K562 (cell line): ENCODE measurements at regions not wholly inside any gene's neighbourhood (a gene's known extent, or its start where the extent isn't known, plus 50 kb on each side); places are given as distances from the start of the nearest gene placed in this dataset.

Source experiments
- ATAC-seq: fragments of 200-7000 bp; cut with Tn5 transposase; 3 replicates; pipeline ENCODE4 v1.9.1; 2020; ENCODE audit warnings: moderate library complexity
- BruUV-seq: library from RNA; stranded (reverse); fragments of 400-500 nt; replicated peaks from 2 replicates; lab custom pipeline; 2021; lab: Mats Ljungman, UMichigan
- CTCF ChIA-PET: fragments of 300-600 bp; formaldehyde crosslinking; extraction: SDS; loops from one replicate; lab custom pipeline; 2021; ENCODE audit warnings: low intra/inter-chr PET ratio; lab: Yijun Ruan, JAX
- POLR2A ChIA-PET: fragments of 300-600, 350-650 bp; sonication (Branson Sonifier 250); formaldehyde crosslinking; extraction: SDS; loops from one replicate; lab custom pipeline; 2021; ENCODE audit warnings: antibody characterized with exemption, inconsistent platforms; lab: Yijun Ruan, JAX
- DNase-seq, 4 experiments: peaks; one replicate each; pipeline versions ENCODE4 v3.0.0 to v3.0.0-alpha.2; 2011 to 2018; ENCODE audit warnings: low spot score in 3 of 4, mixed read lengths in 3 of 4; ENCODE audit errors: extremely low read depth in 1 of 4
- FAIRE-seq: peaks from 2 replicates; lab custom pipeline; 2011; peaks lifted over from hg19 to GRCh38; lab: Jason Lieb, UNC
- H2AFZ ChIP-seq: 2 replicates; pipeline ENCODE4 v1.6.0; 2011; ENCODE audit warnings: low read depth, low read length, control low read depth, inconsistent platforms
- H3K27ac ChIP-seq: fragments of 200-600 bp; 3 replicates; pipeline ENCODE4 v1.8.0; 2011; ENCODE audit warnings: low read depth, mild to moderate bottlenecking, control low read depth, inconsistent platforms, low read length, moderate library complexity, mixed read lengths; ENCODE audit errors: extremely low read depth
- H3K27me3 ChIP-seq, 2 experiments: fragments of 300-600 bp in 1 of 2; 2 replicates in 1 of 2; 3 replicates in 1 of 2; pipeline versions ENCODE4 v1.6.0 to v1.8.0; 2011; ENCODE audit warnings: inconsistent platforms in 2 of 2, low read length in 2 of 2, mild to moderate bottlenecking in 1 of 2, mixed read lengths in 1 of 2, moderate library complexity in 1 of 2; ENCODE audit not compliant: control insufficient read depth in 2 of 2, insufficient read depth in 2 of 2
- H3K36me3 ChIP-seq: fragments of 300-600 bp; 3 replicates; pipeline ENCODE4 v1.8.0; 2011; ENCODE audit warnings: mild to moderate bottlenecking, low read length, inconsistent platforms; ENCODE audit not compliant: control insufficient read depth, insufficient read depth
- H3K4me1 ChIP-seq, 2 experiments: fragments of 200-600 bp in 1 of 2; replicated peaks in 1 of 2; 2 replicates in 1 of 2; 3 replicates in 1 of 2; pipeline versions ENCODE4 v1.5.1 to v1.8.0; 2011; ENCODE audit warnings: inconsistent platforms in 2 of 2, low read length in 2 of 2, mild to moderate bottlenecking in 1 of 2, mixed read lengths in 1 of 2, moderate library complexity in 1 of 2; ENCODE audit not compliant: control insufficient read depth in 2 of 2, insufficient read depth in 2 of 2
- H3K4me2 ChIP-seq: 2 replicates; pipeline ENCODE4 v1.6.1; 2011; ENCODE audit warnings: low read length, control low read depth, inconsistent platforms, mixed read lengths; ENCODE audit not compliant: insufficient read depth
- H3K4me3 ChIP-seq: fragments of 200-600 bp; sonication (generic), shearing (Covaris generic); 2 replicates; pipeline ENCODE4 v1.5.1; 2016; ENCODE audit warnings: control low read depth, inconsistent platforms
- H3K79me2 ChIP-seq: fragments of 200-600 bp; 3 replicates; pipeline ENCODE4 v1.8.0; 2011; ENCODE audit warnings: low read length, inconsistent platforms; ENCODE audit not compliant: control insufficient read depth, insufficient read depth
- H3K9ac ChIP-seq, 2 experiments: 2 replicates each; pipeline versions ENCODE4 v1.6.0 to v1.6.1; 2011; ENCODE audit warnings: low read depth in 2 of 2, low read length in 2 of 2, control low read depth in 1 of 2, inconsistent platforms in 1 of 2, mild to moderate bottlenecking in 1 of 2, mixed read lengths in 1 of 2; ENCODE audit not compliant: insufficient read depth in 1 of 2
- H3K9me1 ChIP-seq: one replicate; pipeline ENCODE4 v1.6.0; 2011; ENCODE audit warnings: inconsistent platforms, mild to moderate bottlenecking, low read length, moderate library complexity; ENCODE audit not compliant: control insufficient read depth, insufficient read depth
- H3K9me3 ChIP-seq: replicated peaks from 2 replicates; pipeline ENCODE4 v1.5.1; 2011; ENCODE audit warnings: low read depth, low read length, inconsistent platforms; ENCODE audit not compliant: control insufficient read depth, insufficient read depth
- H4K20me1 ChIP-seq: replicated peaks from 2 replicates; pipeline ENCODE4 v1.6.1; 2011; ENCODE audit warnings: low read length, inconsistent platforms, mixed read lengths; ENCODE audit not compliant: control insufficient read depth, insufficient read depth
- DNMT1 ChIP-seq: fragments of 450-650 bp; IDR thresholded peaks from 2 replicates; pipeline ENCODE4 v1.6.1; 2016; ENCODE audit warnings: antibody characterized with exemption, mild to moderate bottlenecking
- EP300 ChIP-seq: IDR thresholded peaks from 2 replicates; pipeline ENCODE4 v1.6.1; 2012; ENCODE audit warnings: low read length, improper control_type of control experiment
- ESRRA ChIP-seq: fragments of 450-650 bp; IDR thresholded peaks from 2 replicates; pipeline ENCODE4 v1.6.1; 2014; ENCODE audit warnings: low read depth, mild to moderate bottlenecking, moderate library complexity, borderline replicate concordance
- KAT2B ChIP-seq: IDR thresholded peaks from one replicate; pipeline ENCODE4 v1.6.1; 2012; ENCODE audit warnings: low read depth, mild to moderate bottlenecking, control low read depth, inconsistent platforms, low read length, moderate library complexity
- MTA1 ChIP-seq: fragments of 450-650 bp; IDR thresholded peaks from 2 replicates; pipeline ENCODE4 v1.6.1; 2017; ENCODE audit warnings: borderline replicate concordance
- NBN ChIP-seq: fragments of 450-650 bp; IDR thresholded peaks from 2 replicates; pipeline ENCODE4 v1.6.1; 2016; ENCODE audit warnings: low read depth, mild to moderate bottlenecking
- POU5F1 ChIP-seq: fragments of 150-350 bp; IDR thresholded peaks from 2 replicates; pipeline ENCODE4 v1.6.1; 2014; ENCODE audit warnings: borderline replicate concordance, low read length, low read depth, mild to moderate bottlenecking; ENCODE audit not compliant: partially characterized antibody
- PURB ChIP-seq: sonication (generic); formaldehyde crosslinking; IDR thresholded peaks from 2 replicates; pipeline ENCODE4 v1.9.0; 2021; ENCODE audit warnings: low read depth, mild to moderate bottlenecking, missing genetic modification reagents
- TARDBP ChIP-seq: fragments of 450-650 bp; IDR thresholded peaks from 2 replicates; pipeline ENCODE4 v1.6.1; 2016
- WHSC1 ChIP-seq: IDR thresholded peaks from one replicate; pipeline ENCODE4 v1.6.1; 2012; ENCODE audit warnings: low read length, control low read depth, inconsistent platforms
- WGBS: fragments of 100-300 bp; shearing (Covaris generic); methylation state at CpG from one replicate; pipeline ENCODE4 v1.1.6; 2016; ENCODE audit warnings: low coverage, mixed read lengths; ENCODE audit not compliant: insufficient coverage; ENCODE audit errors: missing lambda C conversion rate; 5-methylcytosine and 5-hydroxymethylcytosine counted together
- in situ Hi-C: fragments of 300-500 bp; cut with MboI; formaldehyde crosslinking; loops from 4 replicates; pipeline ENCODE4 v1.15.0; 2018; ENCODE audit warnings: inconsistent platforms, mixed read lengths
- intact Hi-C: fragments of 100-400 bp; cut with micrococcal nuclease; formaldehyde crosslinking; loops from 2 replicates; pipeline ENCODE4 v1.14.2; 2022
- TF ChIP-seq, protein P1 (sequence below): sonication (generic); formaldehyde crosslinking; IDR thresholded peaks from 2 replicates; pipeline ENCODE4 v1.4.0; 2020; ENCODE audit warnings: mild to moderate bottlenecking, missing genetic modification reagents
- TF ChIP-seq, protein P2 (sequence below): fragments of 250-450 bp; sonication (Bioruptor Pico); IDR thresholded peaks from 2 replicates; pipeline ENCODE4 v1.5.0; 2020; ENCODE audit warnings: mild to moderate bottlenecking

DNA sequence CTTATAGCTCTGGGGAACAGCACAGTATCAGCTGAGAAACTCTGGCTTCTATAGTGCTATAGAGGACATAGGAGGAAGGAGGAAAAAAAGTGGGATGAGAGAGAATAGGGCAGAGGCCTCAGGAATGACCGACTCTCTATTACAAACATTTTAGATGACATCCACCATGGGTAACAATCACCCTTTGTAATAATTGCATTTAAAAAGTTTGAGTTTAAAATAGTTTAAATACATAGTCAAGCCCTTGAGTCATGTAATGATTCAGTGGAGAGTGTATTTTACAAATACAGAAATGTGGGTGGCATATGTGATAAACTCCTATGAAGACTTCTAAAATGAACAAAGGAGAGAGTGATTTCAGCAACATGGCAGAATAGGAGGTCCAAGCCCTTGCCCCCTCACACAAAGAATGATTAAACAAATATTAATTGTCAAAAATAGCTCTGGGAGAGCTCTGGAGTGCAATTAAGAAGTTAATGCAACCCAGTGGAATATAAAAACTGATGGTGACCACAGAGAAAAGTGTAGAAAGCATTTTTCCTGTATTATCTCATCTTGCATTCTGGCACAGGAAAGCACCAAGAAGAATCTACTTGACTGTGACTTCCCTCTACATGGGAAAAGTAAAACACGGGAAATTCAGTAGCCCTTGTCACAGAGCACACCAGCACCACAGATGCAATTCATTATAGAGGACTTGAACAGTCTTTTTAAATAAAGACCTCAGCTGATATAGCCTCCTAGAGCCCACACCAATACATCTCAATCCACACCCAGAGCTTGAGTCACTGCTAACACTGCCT is 569.0 kb upstream of the SORCS1 start:
- Histone ChIP-seq H3K27me3 (no peaks in the 10 kb centered on the region), H2AFZ (no peak overlapping the region), H3K4me1 (no peaks in the 10 kb centered on the region), H3K4me3 (no peak overlapping the region), H3K4me2 (no peak overlapping the region), H4K20me1 (no peaks in the 10 kb centered on the region), H3K9me1 (no peaks in the 10 kb centered on the region), H3K79me2 (no peaks in the 10 kb centered on the region), H3K36me3 (no peaks in the 10 kb centered on the region), H3K9me3 (no peaks in the 10 kb centered on the region), H3K9ac (no peak overlapping the region), H3K27ac (no peak overlapping the region)
- CTCF ChIA-PET = no interaction called here
- TF ChIP-seq KAT2B (no peak), WHSC1 (no peak), EP300 (no peak), ESRRA (no peak), MTA1 (no peak), NBN (no peak), TARDBP (no peak)
- intact Hi-C loops (no loop called here), in situ Hi-C loops (no loop called here)
- no peak for FAIRE-seq
- WGBS = 0% methylated on average over 1 of the region's 2 CpGs
- DNase-seq = no peak
- POLR2A ChIA-PET = interaction anchor here (0.7 kb wide), 1 partner anchor 912 kb away, joined by 3 read pairs; no protein-coding TSS in a partner anchor
- no peak for ATAC-seq
- no TSS peak for BruUV-seq

DNA sequence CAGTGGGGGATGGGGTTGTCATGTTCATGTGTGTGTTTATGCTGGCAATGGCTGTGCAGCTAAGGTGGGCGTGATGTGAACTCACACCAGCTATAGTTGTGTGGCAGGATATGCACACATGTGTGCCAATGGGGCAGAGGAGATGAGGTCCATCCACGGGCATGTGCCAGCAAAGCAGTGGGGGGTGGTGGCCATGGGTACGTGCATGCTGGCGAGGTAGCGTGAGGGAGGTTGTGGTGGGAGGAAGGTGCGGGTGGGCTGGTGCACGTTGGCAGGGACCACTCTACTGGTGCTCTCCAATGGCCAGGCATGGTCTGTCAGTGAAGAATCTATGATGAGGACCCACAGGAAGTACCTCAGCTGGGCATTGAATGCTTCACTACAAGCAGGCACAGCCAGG is 567.5 kb upstream of the SORCS1 start:
- H3K9me3 ChIP-seq = no peaks in the 10 kb centered on the region
- H3K4me3 ChIP-seq = no peak overlapping the region
- intact Hi-C loops (no loop called here), in situ Hi-C loops (no loop called here)
- TF ChIP-seq POU5F1 = no peak
- TF ChIP-seq, protein P1, sequence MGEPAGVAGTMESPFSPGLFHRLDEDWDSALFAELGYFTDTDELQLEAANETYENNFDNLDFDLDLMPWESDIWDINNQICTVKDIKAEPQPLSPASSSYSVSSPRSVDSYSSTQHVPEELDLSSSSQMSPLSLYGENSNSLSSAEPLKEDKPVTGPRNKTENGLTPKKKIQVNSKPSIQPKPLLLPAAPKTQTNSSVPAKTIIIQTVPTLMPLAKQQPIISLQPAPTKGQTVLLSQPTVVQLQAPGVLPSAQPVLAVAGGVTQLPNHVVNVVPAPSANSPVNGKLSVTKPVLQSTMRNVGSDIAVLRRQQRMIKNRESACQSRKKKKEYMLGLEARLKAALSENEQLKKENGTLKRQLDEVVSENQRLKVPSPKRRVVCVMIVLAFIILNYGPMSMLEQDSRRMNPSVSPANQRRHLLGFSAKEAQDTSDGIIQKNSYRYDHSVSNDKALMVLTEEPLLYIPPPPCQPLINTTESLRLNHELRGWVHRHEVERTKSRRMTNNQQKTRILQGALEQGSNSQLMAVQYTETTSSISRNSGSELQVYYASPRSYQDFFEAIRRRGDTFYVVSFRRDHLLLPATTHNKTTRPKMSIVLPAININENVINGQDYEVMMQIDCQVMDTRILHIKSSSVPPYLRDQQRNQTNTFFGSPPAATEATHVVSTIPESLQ (CRISPR knock-in tag) = no peak
- TF ChIP-seq DNMT1 = no peak
- TF ChIP-seq, protein P2, sequence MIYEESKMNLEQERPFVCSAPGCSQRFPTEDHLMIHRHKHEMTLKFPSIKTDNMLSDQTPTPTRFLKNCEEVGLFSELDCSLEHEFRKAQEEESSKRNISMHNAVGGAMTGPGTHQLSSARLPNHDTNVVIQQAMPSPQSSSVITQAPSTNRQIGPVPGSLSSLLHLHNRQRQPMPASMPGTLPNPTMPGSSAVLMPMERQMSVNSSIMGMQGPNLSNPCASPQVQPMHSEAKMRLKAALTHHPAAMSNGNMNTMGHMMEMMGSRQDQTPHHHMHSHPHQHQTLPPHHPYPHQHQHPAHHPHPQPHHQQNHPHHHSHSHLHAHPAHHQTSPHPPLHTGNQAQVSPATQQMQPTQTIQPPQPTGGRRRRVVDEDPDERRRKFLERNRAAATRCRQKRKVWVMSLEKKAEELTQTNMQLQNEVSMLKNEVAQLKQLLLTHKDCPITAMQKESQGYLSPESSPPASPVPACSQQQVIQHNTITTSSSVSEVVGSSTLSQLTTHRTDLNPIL (CRISPR knock-in tag) = no peak
- no peak for TF ChIP-seq PURB (CRISPR knock-in tag)
- no peak overlapping the region for H2AFZ ChIP-seq
- no peaks in the 10 kb centered on the region for H3K27me3 ChIP-seq
- no peaks in the 10 kb centered on the region for H3K36me3 ChIP-seq
- H4K20me1 ChIP-seq = no peaks in the 10 kb centered on the region
- no peak overlapping the region for H3K4me2 ChIP-seq
- DNase-seq (no peak), ATAC-seq (no peak), FAIRE-seq (no peak)
- H3K9ac ChIP-seq = no peak overlapping the region
- 3% methylated on average over 5 of the region's 7 CpGs for WGBS
- no peaks in the 10 kb centered on the region for H3K79me2 ChIP-seq
- H3K4me1 ChIP-seq = no peaks in the 10 kb centered on the region
- no peak overlapping the region for H3K27ac ChIP-seq
- CTCF ChIA-PET = no interaction called here
- BruUV-seq = no TSS peak
- POLR2A ChIA-PET = no interaction called here
- H3K9me1 ChIP-seq = no peaks in the 10 kb centered on the region
